Heart left ventricle (tissue), 16 donors: ENCODE measurements at regions not wholly inside any gene's neighbourhood (a gene's known extent, or its start where the extent isn't known, plus 50 kb on each side); places are given as distances from the start of the nearest gene placed in this dataset.

Experiments used
- ATAC-seq, 4 donors: fragments of 200-7000 bp; cut with Tn5 transposase; one replicate each; pipeline ENCODE4 v1.9.1; 2020 to 2022; ENCODE audit warnings: moderate library complexity in 4 of 4, mild to moderate bottlenecking in 3 of 4, moderate number of reproducible peaks in 1 of 4
- DNase-seq, 5 donors: peaks; one replicate each; pipeline ENCODE4 v3.0.0-alpha.2; 2020
- H3K27ac ChIP-seq, 12 donors: fragments of 200-600 bp; sonication (generic) in 4 of 12; one replicate each; pipeline versions ENCODE4 v1.5.0 to v1.8.0; 2016 to 2022; ENCODE audit warnings: mild to moderate bottlenecking in 2 of 12
- H3K27me3 ChIP-seq, 9 donors: fragments of 200-600 bp; sonication (generic) in 2 of 9; one replicate each; pipeline versions ENCODE4 v1.5.1 to v1.8.0; 2016 to 2022; ENCODE audit warnings: mild to moderate bottlenecking in 3 of 9
- H3K36me3 ChIP-seq, 9 donors: fragments of 200-600 bp; sonication (generic) in 2 of 9; one replicate each; pipeline versions ENCODE4 v1.5.0 to v1.8.0; 2018 to 2022; ENCODE audit warnings: mild to moderate bottlenecking in 2 of 9
- H3K4me1 ChIP-seq, 12 donors: fragments of 200-600 bp; sonication (generic) in 4 of 12; one replicate each; pipeline versions ENCODE4 v1.5.0 to v1.8.0; 2016 to 2022; ENCODE audit warnings: mild to moderate bottlenecking in 3 of 12
- H3K4me3 ChIP-seq, 12 donors: fragments of 200-600 bp; sonication (generic) in 4 of 12; one replicate each; pipeline versions ENCODE4 v1.5.0 to v1.8.0; 2017 to 2022; ENCODE audit warnings: mild to moderate bottlenecking in 9 of 12, moderate library complexity in 4 of 12
- H3K9me3 ChIP-seq, 12 donors: fragments of 200-600 bp; sonication (generic) in 4 of 12; one replicate each; pipeline versions ENCODE4 v1.5.0 to v1.8.0; 2016 to 2022; ENCODE audit warnings: mild to moderate bottlenecking in 1 of 12
- CTCF ChIP-seq, 12 donors: fragments of 200-600 bp; sonication (generic) in 4 of 12; IDR thresholded peaks; one replicate each; pipeline versions ENCODE4 v1.5.0 to v1.8.0; 2018 to 2022; ENCODE audit warnings: antibody characterized with exemption in 12 of 12, mild to moderate bottlenecking in 5 of 12
- POLR2A ChIP-seq, 2 donors: fragments of 450-650 bp; IDR thresholded peaks; one replicate each; pipeline ENCODE4 v1.6.1; 2017; ENCODE audit warnings: antibody characterized with exemption in 2 of 2, mild to moderate bottlenecking in 2 of 2, moderate library complexity in 2 of 2
- WGBS, 4 donors: extraction: QIAGEN DNeasy Blood & Tissue Kit in 2 of 4; methylation state at CpG; one replicate each; pipeline versions ENCODE4 v1.1.5 to v1.1.7; 2013 to 2018; 5-methylcytosine and 5-hydroxymethylcytosine counted together
- intact Hi-C, 10 donors: fragments of 100-400 bp; cut with DNase I; formaldehyde crosslinking; loops; one replicate each; pipeline versions ENCODE4 v1.11.1 to v1.14.2; 2022
- donor health status: ischemic (EF 13 %, LVEDD 7.1; RV severe dilation, severe dysfunction).
- donor health status: healthy with polysubstance abuse.
- donor health status: DM: no; HTN: yes; CAD: no.
- donor health status: DM: no; HTN: no; CAD: no.
- donor health status: ischemic (EF 25% LVEDD 6.9; RV normal size, moderate dysfunction).
- donor health status: ischemic (EF 25% LVEDD 5.7; RV mildly dilated, moderate dysfunction).
- donor health status: healthy.
- donor health status: DM: yes; HTN: yes; CAD: no.
- donor health status: ischemic (EF 35%, LVEDD 5.7; RV mildly dilated, moderate dysfunction).
- donor health status: nonischemic (EF 11% LVEDD 7.7; RV severe dilation, severe dysfunction).
- donor health status: DM: yes; HTN: yes; CAD: no.
- donor health status: PGD.
- donor health status: ischemic (EF 29% LVEDD 5.4; RV normal size, mild dysfunction).
- donor health status: nonischemic (EF 23%, LVEDD 6.1; RV moderate dilation, normal function).

GRCh38 chr21:32940079-32941014 is 85.4 kb upstream of the OLIG2 start:
- peak in 1 of 4 donors; percentile 70 for ATAC-seq
- peaks cover 0 to 3% (median 0%) of the 10 kb centered on the region in 9 donors for H3K27me3 ChIP-seq
- TF ChIP-seq CTCF (IDR thresholded peaks at IDR 0.05) (peak; percentile 64 to 84 (median 76)), POLR2A (IDR thresholded peaks at IDR 0.05) (no peak)
- no peaks in the 10 kb centered on the region for H3K9me3 ChIP-seq
- no peak overlapping the region for H3K27ac ChIP-seq
- 54 to 56% (median 55%) methylated on average over 23 of the region's 23 CpGs for WGBS, 4 donors
- no peak overlapping the region for H3K4me3 ChIP-seq
- H3K36me3 ChIP-seq, result no peaks in the 10 kb centered on the region
- no peaks in the 10 kb centered on the region for H3K4me1 ChIP-seq
- intact Hi-C loops, result loop anchor here (1.0 to 10.0 kb wide), 12 partner anchors 184 to 504 kb away; no protein-coding TSS in a partner anchor
- peak in 3 of 5 donors; percentile 27 to 35 (median 32) for DNase-seq

GRCh38 chr21:32941263-32941662 is 84.5 kb upstream of the OLIG2 start:
- H3K27ac ChIP-seq, result no peak overlapping the region
- peaks cover 0 to 3% (median 0%) of the 10 kb centered on the region in 9 donors for H3K27me3 ChIP-seq
- intact Hi-C loops, result loop anchor here in 9 of 10 donors (2.0 to 10.0 kb wide), 10 partner anchors 184 to 504 kb away; no protein-coding TSS in a partner anchor
- ATAC-seq, result no peak
- H3K9me3 ChIP-seq, result no peaks in the 10 kb centered on the region
- no peaks in the 10 kb centered on the region for H3K36me3 ChIP-seq
- no peak overlapping the region for H3K4me3 ChIP-seq
- no peak for DNase-seq
- WGBS, 4 donors, result 76 to 84% (median 77%) methylated on average over 2 of the region's 2 CpGs
- TF ChIP-seq POLR2A (IDR thresholded peaks at IDR 0.05) (no peak), CTCF (IDR thresholded peaks at IDR 0.05) (no peak)
- H3K4me1 ChIP-seq, result no peaks in the 10 kb centered on the region

- no peak for DNase-seq
- Histone ChIP-seq H3K27ac (no peak overlapping the region), H3K4me3 (no peak overlapping the region), H3K4me1 (no peaks in the 10 kb centered on the region), H3K27me3 (peaks cover 0 to 10% (median 0%) of the 10 kb centered on the region in 9 donors), H3K9me3 (no peaks in the 10 kb centered on the region), H3K36me3 (no peaks in the 10 kb centered on the region)
- WGBS, 4 donors, result 71 to 83% (median 78%) methylated on average over 2 of the region's 2 CpGs
- no peak for TF ChIP-seq POLR2A (IDR thresholded peaks at IDR 0.05)
- TF ChIP-seq CTCF (IDR thresholded peaks at IDR 0.05), result no peak
- intact Hi-C loops, result loop anchor here in 3 of 10 donors (10.0 kb wide), 3 partner anchors 178 to 498 kb away; no protein-coding TSS in a partner anchor
- no peak for ATAC-seq
Measured at GRCh38 chr21:32946654-32947053, 79.1 kb upstream of the OLIG2 start.

- H3K9me3 ChIP-seq, result no peaks in the 10 kb centered on the region
- WGBS, 4 donors, result 81 to 91% (median 87%) methylated on average over 1 of the region's 1 CpG
- H3K27ac ChIP-seq, result no peak overlapping the region
- H3K4me1 ChIP-seq, result no peaks in the 10 kb centered on the region
- DNase-seq, result no peak
- ATAC-seq, result no peak
- intact Hi-C loops, result loop anchor here in 3 of 10 donors (10.0 kb wide), 3 partner anchors 177 to 497 kb away; no protein-coding TSS in a partner anchor
- no peak for TF ChIP-seq POLR2A (IDR thresholded peaks at IDR 0.05)
- no peak for TF ChIP-seq CTCF (IDR thresholded peaks at IDR 0.05)
- no peaks in the 10 kb centered on the region for H3K36me3 ChIP-seq
- H3K27me3 ChIP-seq, result peaks cover 0 to 14% (median 0%) of the 10 kb centered on the region in 9 donors
- no peak overlapping the region for H3K4me3 ChIP-seq
Measured at GRCh38 chr21:32947736-32948135, 78.0 kb upstream of the OLIG2 start.
